Activated CD4-positive, alpha-beta T cell treated with anti-CD3 and anti-CD28 coated beads, Interleukin-2, Interleukin-6, amounts not matched to agents 100 ng/mL and 50 ng/mL, durations not matched to agents 16 hours and 8 hours (primary cell): ENCODE measurements at regions not wholly inside any gene's neighbourhood (a gene's known extent, or its start where the extent isn't known, plus 50 kb on each side); places are given as distances from the start of the nearest gene placed in this dataset.

Experiments
- DNase-seq: peaks from one replicate; pipeline ENCODE4 v3.0.0-alpha.2; 2020

- DNase-seq: no peak
Observed at GRCh38 chr3:83302091-83302490, 1540.6 kb upstream of the GBE1 start.

GRCh38 chr3:83317605-83318004 lies 1556.2 kb upstream of the GBE1 start:
- DNase-seq: no peak

GRCh38 chr3:83320726-83321125 lies 1559.3 kb upstream of the GBE1 start:
- no peak for DNase-seq

DNA sequence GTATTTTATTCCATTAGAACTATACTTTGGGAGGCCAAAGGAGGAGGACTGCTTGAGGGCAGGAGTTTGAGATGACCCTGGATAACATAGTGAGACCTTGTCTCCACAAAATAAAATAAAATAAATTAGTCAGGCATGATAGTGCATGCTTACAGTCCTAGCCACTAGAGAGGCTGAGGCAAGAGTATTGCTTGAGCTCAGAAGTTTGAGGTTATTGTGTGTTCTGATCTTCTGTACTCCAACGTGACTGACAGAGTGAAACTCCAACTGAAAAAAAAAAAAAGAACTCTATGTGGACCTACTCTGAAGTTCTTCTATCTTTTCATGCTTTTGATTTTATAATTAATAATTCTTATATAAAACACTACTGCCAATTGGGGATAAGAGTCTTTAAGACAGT lies 1560.0 kb upstream of the GBE1 start:
- DNase-seq: no peak

GRCh38 chr3:83321891-83322290 lies 1560.4 kb upstream of the GBE1 start:
- DNase-seq: no peak

DNA sequence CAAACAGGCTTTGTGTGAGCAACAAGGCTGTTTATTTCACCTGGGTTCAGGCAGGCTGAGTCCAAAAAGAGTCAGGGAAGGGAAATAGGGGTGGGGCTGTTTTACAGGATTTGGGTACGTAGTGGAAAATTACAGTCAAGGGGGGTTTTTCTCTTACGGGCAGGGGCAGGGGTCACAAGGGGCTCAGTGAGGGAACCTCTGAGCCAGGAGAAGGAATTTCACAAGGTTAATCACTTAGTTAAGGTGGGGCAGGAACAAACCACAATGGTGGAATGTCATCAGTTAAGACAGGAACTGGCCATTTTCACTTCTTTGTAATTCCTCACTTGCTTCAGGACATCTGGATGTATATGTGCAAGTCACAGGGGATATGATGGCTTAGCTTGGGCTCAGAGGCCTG lies 1592.8 kb upstream of the GBE1 start:
- no peak for DNase-seq

- DNase-seq: no peak
Observed at GRCh38 chr3:83393276-83393675, 1565.5 kb upstream of the CADM2 start.

- no peak for DNase-seq
Observed at GRCh38 chr3:83403927-83404326, 1554.9 kb upstream of the CADM2 start.

GRCh38 chr3:83426300-83426699 lies 1532.5 kb upstream of the CADM2 start:
- DNase-seq: no peak

DNA sequence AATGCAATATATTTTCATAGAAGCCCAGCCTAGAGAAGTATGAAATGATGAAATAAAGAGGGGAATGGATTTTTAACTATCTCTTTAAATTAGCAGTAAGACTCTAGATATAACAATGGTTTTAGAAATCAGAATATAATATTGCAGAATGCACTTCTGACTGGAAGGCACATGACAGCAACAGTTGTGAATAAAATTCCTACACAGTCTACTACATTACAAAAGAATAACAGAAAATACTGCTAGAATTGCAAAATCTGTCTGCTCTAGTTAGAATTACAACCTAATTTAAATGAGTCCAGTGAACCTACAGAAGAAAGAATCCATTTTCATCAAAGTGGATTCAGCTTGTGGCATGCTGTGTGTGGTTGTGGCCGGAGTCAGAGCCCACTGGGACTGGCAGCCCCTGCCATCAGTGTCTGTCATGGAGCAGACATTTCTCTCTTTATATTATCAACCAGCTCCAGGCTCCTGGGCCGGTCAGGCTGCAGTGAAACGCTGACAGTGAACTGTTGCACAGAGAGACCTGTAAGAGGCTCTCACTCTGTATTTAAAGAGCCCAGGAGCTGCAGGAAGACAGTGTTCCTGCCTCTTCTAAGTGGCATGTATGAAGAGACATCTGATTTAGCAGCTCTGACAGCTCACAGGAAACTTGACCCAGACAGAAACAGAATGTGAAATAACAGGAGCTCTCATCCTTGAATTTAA lies 1523.8 kb upstream of the CADM2 start:
- DNase-seq: no peak

DNA sequence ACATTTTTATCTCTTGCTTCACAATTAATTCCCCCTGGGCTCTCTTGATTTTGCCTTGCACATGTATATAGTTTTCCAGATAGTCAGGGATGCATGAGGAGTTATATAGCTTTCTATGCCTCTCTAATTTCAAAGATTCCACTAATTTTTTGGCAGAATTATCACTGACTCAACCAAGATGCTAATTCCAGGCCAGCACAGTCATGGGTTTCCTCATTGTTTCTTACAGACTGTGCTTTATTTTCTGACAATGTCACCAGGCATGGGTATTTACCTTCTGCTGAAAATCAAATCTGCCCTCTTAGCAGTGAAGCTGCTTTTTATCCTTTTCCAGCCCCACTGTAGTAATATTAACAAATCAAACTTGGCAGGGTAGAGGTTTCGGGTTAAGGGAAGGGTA lies 1520.6 kb upstream of the CADM2 start:
- DNase-seq: no peak

DNA sequence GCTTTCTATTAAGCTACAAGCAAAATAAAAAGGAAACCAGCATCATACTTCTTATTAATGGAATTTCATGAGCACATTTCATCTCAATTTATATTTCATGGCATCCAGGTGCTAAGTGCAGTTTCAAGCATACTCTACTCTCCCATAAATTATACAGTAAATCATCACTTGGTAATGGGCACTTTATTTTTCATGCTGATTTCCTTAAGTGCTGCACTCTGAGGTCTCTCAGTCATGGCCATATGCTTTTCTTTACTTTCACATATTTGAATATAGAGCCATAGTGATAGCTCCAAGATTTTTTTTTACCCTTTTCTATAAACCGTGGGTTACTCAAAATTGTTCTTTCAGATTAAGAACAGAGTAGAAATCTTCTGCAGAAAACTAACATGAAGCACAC lies 1505.7 kb upstream of the CADM2 start:
- DNase-seq: no peak

DNA sequence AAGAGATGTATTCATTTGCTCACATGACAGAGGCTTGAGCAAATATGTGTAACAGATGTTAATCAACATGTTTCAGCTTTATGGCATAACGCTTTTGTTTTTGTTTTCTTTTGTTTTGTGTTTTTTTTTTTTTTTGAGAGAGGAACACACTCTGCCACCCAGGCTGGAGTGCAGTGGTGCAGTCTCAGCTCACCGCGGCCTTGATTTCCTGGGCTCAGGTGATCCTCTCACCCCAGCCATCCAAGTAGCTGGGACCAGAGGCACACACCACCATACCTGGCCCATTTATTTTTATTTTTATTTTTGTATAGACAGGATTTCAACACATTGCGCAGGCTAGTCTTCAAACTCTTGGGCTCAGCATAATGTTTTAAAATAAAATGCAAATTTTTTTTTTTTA lies 1504.4 kb upstream of the CADM2 start:
- no peak for DNase-seq

DNA sequence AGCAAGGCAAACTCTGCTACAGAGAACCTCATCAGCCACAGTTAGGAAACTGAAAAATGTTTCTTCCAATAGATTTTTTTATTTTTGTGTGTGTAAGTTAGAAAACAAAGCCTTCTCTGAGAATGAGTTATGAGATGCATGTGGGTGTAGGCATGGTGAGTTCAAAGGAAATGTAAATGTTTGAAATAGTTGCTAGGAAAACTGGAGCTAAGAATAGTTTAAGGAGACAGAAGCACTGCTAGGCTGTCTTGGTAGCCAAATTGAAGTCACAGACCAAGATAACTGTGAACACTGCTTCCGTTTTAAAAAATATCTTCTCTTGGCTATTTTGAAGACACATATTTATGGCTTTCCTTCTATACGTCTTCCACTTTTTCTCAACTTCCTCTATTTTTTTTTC lies 1501.2 kb upstream of the CADM2 start:
- no peak for DNase-seq

- no peak for DNase-seq
Observed at GRCh38 chr3:83460052-83460451, 1498.7 kb upstream of the CADM2 start.

- no peak for DNase-seq
Observed at GRCh38 chr3:83461411-83461810, 1497.4 kb upstream of the CADM2 start.

DNA sequence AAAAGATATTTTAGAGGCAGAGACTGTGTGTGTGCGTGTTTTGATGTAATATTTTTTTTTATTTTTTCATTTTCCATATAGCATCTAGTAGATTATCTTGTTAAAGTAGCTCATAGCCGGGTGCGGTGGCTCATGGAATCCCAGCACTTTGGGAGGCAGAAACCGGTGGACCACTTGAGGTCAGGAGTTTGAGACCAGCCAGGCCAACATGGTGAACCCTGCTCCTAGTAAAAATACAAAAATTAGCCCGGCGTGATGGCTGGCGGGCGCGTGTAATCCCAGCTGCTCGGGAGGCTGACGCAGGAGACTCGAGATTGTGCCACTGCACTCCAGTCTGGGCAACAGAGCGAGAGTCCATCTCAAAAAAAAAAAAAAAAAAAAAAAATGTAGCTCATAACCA lies 1481.2 kb upstream of the CADM2 start:
- no peak for DNase-seq

GRCh38 chr3:83482402-83483070 lies 1476.3 kb upstream of the CADM2 start:
- DNase-seq: no peak

DNA sequence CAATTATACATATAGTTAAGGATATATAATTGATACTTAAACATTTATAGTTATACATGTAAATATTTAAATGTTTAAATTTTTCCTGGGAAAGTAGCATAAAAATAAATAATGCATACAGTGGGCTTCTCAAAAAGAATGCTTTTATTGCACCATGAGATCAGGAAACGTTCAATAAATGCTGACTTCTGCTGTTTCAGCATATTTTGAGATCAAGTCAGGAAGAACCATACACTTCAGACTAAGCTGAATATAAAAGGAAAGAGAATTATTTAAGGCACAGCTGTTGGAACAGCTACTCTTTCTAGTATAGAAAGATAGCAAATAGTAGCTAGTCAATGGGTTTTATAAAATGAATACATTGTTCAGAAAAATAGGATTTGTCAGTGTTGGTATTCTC lies 1462.3 kb upstream of the CADM2 start:
- no peak for DNase-seq

GRCh38 chr3:83498361-83499016 lies 1460.3 kb upstream of the CADM2 start:
- DNase-seq: no peak

- no peak for DNase-seq
Observed at GRCh38 chr3:83500422-83500821, 1458.4 kb upstream of the CADM2 start.

- DNase-seq: no peak
Observed at GRCh38 chr3:83500931-83501330, 1457.9 kb upstream of the CADM2 start.

- no peak for DNase-seq
Observed at GRCh38 chr3:83513051-83513450, 1445.7 kb upstream of the CADM2 start.

GRCh38 chr3:83513677-83514076 lies 1445.1 kb upstream of the CADM2 start:
- DNase-seq: no peak
